GM18505 (cell line): ENCODE measurements at regions not wholly inside any gene's neighbourhood (a gene's known extent, or its start where the extent isn't known, plus 50 kb on each side); places are given as distances from the start of the nearest gene placed in this dataset.

ENCODE experiments used
- ATAC-seq: cut with Tn5 transposase; IDR thresholded peaks from one replicate; pipeline ENCODE4 v1.9.1; 2021; ENCODE audit not compliant: unreplicated experiment
- POLR2A ChIP-seq: IDR thresholded peaks from 4 replicates; pipeline ENCODE4 v1.6.1; 2011; ENCODE audit warnings: borderline replicate concordance; ENCODE audit not compliant: insufficient read depth, insufficient read length; ENCODE audit errors: extremely low read depth

DNA sequence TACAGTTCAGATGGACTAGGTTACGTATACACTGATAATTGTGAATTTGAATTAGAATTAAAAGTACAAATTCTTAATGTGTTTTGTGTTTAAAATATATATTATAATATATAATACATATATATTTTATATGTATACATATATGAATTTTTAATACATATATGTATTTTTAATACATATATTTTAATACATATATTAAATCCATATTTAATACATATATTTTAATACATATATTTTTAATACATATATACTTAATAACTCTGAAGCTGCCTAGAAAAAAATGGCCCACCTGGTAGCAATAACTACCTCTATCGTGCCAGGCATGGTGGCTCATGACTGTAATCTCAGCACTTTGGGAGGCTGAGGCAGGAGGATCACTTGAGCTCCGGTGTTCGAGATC is 179.1 kb upstream of the SAMSN1 start:
- ATAC-seq = no peak
- no peak for TF ChIP-seq POLR2A

DNA sequence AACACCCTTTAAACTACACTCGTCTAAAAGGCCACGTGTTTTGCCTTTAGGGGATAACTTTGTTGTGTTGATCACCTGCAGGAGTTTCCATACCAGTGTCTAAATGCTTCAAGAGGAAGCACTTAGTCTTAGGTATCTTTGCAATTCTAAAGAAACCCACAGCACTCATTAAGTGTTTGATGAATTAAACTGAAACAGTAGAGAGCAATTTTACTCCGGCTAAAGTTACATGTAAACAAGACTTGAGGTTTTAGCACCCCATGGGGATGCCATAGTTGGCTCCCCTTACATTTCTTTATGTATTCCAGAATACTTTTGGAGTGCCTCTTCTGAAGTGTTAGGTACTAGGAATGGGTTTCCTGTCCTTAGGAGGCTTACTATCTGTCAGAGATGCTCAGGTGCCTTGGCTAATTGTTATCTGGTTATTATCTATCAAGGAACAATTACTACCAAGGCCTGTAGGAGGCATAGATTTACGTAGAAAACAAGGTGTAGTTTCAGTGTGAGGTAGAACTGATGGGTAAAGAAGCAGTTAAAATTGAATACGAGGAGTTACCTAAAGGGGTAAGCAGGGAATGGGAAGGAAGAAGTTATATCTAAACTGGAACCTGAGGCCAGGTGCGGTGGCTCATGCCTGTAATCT is 176.8 kb upstream of the SAMSN1 start:
- ATAC-seq = no peak
- TF ChIP-seq POLR2A = no peak

DNA sequence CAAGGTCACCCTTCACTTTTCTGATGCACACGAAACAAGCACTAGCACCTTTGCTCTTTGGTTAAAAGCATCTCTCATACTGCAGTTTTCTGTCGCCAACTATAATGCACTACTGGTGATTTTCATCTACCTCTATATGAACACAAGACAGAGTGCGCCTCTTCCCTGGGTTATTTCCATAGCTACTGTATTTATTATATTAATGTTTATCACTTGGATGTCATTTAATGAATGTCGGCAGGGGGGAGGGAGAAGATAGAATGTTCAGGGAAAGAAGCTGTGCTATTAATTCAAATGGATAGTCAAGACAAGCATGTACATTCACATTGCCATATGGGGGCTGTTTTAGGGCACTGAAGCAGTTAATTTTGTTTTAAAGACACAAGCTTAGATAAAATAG is 174.1 kb upstream of the SAMSN1 start:
- ATAC-seq = no peak
- no peak for TF ChIP-seq POLR2A

DNA sequence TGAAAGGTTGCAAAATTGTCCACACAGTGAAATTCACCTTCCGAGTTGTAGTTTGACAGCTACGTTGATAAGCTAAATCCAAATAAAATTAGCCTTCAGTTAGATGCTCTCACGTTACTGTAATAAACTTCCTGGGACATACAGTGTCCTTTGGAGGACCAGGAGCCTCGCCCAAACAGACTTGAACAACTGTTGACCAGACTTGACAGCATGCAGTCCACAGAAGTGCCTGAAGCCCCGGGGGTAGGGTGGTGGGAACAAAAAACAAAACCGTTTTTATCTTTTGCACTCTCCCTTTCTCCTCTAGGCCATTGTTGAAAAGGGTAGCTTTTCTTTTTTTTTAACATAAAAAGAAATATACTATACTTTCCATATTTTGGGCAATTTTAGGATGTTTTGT is 172.8 kb upstream of the SAMSN1 start:
- no peak for TF ChIP-seq POLR2A
- ATAC-seq = no peak

DNA sequence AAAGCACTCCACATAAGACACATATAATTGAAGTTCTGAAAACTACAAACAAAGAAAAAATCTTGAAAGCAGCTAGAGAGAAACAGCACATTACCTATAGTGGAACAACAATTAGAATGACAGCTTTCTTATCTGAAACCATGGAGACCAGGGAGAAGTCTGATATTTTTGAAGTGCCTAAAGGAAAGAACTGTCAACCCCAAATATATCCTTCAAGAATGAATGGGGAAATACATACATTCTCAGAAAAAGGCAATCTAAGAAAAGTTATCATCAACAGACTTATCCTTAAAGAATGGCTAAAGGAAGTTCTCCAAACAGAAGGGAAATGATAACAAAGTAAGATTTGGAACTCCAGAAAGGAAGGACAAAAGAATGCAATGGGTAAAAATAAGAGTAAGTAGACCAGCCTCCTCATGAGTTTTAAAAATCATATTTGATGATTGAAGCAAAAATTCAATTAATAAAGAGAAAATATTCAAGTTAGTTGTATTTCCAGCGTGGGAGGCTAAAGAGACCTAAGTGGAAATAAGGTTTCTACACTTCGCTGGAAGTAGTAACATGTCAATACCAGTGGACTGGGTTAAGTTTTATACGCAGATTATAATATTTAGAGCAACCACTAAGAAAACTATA is 170.8 kb upstream of the SAMSN1 start:
- no peak for ATAC-seq
- no peak for TF ChIP-seq POLR2A

DNA sequence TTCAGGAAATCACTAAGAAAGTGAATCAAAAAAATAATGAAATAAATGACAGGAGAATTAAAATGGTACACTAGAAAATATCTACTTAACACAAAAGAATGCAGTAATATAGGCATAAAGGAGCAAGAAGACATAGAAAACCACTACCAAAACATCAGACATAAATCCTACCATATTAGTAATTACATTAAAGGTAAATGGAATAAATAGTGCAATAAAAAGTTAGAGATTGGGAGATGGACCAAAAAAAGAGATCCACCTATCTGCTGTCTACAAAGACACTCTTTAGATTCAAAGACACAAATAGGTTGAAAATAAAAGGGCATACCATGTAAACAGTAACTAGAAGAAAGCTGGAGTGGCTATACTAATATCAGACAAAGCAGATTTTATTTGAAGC is 167.0 kb upstream of the SAMSN1 start:
- ATAC-seq = no peak
- no peak for TF ChIP-seq POLR2A

DNA sequence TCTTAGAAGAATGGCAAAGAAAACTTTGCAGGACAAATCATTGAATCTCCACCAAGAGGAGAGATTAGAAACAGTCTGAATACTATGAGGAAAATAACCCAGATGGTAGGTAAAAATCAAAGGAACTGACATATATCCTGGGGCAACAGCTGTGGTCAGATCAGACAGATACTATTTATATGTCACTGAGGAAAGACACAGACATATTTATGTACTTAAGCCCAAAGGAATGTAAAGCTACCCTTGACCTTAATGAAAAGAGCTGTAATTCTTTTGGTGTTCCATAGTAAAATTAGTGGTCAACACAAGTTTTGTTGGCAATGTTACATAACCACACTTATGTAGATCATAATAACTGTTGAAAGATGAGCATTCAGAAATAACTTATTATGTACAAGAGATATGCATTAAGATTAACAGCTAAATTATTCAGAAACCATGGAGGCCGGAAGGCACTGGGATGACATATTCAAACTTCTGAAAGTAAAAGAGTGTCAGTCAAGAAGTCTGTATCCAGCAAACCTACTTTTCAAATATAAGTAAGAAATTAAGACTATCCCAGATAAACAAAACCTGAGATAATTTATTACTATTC is 166.1 kb upstream of the SAMSN1 start:
- ATAC-seq = no peak
- TF ChIP-seq POLR2A = no peak

DNA sequence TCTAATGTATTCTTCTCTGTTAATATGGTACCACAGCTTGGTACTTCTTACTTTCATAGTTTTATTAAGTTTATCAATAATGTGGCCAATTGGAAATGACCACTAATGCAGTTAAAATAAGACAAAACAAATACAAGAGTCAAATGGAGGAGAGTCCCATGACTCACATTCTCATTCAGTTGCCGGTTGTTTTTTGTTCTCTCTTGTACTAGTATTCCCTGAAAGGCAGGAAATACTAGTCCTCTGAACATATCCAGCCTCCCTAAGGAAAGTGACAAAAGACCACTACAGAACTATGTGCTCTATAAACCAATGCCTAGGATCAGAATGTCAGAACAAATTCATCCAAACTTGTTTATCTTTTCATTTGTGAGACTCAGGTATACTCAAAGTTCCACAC is 165.2 kb upstream of the SAMSN1 start:
- TF ChIP-seq POLR2A = no peak
- no peak for ATAC-seq

DNA sequence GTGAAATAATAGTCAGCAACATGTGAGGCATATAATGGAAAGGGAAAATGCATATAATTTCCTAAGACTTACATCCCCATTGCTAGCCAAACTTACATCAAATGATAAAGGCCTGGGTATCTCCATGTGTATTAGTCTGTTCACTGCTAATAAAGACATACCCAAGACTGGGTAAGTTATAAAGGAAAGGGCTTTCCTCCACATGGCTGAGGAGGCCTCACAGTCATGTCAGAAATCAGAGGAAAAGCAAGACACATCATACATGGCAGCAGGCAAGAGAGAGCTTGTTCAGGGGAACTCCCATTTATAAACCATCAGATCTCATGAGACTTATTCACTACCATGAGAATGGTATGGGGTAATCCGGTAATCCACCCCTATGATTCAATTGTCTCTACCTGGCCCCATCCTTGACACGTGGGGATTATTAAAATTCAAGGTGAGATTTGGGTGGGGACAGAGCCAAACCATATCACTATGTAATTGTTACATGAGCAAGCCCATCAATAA is 161.5 kb upstream of the SAMSN1 start:
- no peak for TF ChIP-seq POLR2A
- ATAC-seq = no peak

DNA sequence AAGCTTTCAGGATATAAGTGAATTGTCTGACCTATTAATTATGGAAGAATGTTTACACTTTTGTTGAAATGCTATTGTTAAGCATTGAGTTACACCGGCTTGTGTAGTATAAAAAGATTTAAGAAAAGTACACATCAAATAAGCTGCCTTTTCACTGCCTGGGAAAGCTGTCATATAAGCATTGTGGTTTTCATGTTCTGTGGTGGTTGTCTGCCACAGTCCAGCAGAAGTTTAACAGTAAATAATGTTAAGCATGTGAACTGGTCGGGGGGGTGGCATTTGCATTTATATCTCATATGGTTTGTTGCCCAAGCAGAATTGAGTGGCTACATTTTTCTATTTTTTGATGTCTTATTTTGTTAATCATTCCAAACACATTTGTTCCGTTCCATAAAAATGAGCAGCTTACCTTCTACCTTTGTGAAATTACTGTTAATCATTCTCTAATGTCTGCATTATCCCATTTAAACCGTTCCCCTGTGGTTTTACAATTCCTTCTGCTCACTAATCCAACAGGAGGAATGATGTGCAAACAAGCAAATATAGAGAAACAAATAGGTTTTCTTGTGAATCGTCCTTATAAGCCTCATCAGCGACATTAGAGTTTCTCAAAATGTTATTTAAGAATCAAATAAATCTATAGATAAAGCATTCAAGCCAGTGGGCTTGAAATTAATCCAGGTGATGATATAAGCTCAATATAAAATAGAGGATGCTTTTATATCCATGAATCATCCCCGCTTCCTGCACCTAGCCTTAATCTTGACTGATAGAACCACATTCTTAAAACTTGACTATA is 160.8 kb upstream of the SAMSN1 start:
- TF ChIP-seq POLR2A = no peak
- ATAC-seq = no peak

DNA sequence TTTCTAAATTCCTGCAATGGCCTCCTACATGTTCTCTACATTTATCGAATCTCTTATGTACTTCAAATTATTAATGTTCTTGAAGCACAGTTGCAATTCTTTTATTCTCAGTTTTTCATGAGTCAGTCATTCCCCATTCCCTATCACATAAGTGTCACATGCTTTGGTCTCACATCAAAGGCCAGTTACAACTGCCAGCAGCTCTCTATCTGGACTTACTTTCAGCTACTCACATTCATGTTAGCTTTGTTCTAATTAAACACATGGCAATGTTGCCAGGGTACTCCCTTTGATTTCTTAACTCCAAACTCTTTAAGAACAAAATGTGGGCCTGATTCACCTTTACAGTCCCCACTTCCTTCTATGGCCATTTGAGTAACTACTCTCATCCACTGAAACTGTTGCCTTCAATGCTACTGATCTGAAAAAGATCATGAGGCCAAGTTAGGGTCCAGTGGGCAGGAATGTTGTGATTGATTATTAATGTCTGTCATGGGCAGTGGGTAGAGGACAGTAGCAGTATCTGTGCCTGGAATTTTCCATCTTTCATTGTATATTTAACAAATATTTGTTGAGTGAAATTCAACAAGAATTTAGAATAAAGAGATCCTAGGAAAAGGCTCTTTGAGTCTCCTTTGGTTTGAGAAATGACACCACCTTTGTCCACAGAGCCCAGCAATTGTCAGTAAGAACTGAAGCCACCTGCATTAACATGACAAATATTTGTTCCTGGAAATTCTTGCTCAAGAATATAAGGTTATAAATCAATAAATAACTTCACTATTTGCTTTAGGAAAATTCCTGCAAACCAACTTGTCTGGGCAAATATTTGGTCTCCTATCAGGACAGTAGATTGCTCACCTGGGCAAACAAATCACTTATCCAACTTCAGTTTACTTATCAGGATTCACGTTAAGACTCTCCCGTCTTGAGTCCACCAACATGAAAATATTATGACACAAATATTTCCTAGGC is 153.6 kb upstream of the SAMSN1 start:
- ATAC-seq = no peak
- no peak for TF ChIP-seq POLR2A

DNA sequence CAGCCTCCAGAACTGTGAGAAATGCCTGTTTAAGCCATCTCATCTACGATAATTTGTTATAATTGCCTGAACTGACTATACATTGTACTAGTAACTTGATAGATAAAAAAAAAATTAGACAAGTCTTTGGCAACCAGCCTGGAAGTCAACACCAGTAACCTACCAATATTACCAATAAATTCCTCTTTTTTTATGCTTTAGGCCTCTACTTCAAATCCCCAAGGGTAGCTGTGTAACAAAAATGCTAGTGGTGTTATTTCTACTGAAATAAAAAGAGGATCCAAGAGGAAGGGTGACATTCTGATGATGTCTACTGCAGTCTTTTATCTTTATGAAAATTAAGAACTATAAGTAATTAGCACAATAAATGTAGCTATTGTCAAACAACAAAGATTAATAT is 151.7 kb upstream of the SAMSN1 start:
- TF ChIP-seq POLR2A = no peak
- no peak for ATAC-seq
